Activated CD4-positive, alpha-beta memory T cell treated with anti-CD3 and anti-CD28 coated beads for 36 hours (primary cell): ENCODE measurements at regions not wholly inside any gene's neighbourhood (a gene's known extent, or its start where the extent isn't known, plus 50 kb on each side); places are given as distances from the start of the nearest gene placed in this dataset.

Source experiments
- CTCF ChIA-PET: fragments of 350-600 bp; sonication (Branson Sonifier 250); formaldehyde crosslinking; loops from one replicate; lab custom pipeline; 2021; ENCODE audit warnings: antibody characterized with exemption, inconsistent platforms; lab: Charles Lee
- POLR2A ChIA-PET: fragments of 350-600 bp; sonication (Branson Sonifier 250); formaldehyde crosslinking; loops from one replicate; lab custom pipeline; 2021; ENCODE audit warnings: antibody characterized with exemption; lab: Charles Lee
- DNase-seq: peaks from one replicate; pipeline ENCODE4 v3.0.0-alpha.2; 2020
- H3K27ac Mint-ChIP-seq: one replicate; pipeline ENCODE4 v1.8.0; 2021; ENCODE audit warnings: mixed read lengths
- H3K27me3 Mint-ChIP-seq: one replicate; pipeline ENCODE4 v1.8.0; 2021; ENCODE audit warnings: mixed read lengths
- H3K36me3 Mint-ChIP-seq: one replicate; pipeline ENCODE4 v1.8.0; 2021; ENCODE audit warnings: mixed read lengths
- H3K4me1 Mint-ChIP-seq: one replicate; pipeline ENCODE4 v1.8.0; 2021; ENCODE audit warnings: low read depth, mixed read lengths
- H3K4me3 Mint-ChIP-seq: one replicate; pipeline ENCODE4 v1.8.0; 2021; ENCODE audit warnings: mild to moderate bottlenecking, mixed read lengths
- H3K9me3 Mint-ChIP-seq: one replicate; pipeline ENCODE4 v1.8.0; 2021; ENCODE audit warnings: mixed read lengths
- intact Hi-C: fragments of 100-400 bp; cut with micrococcal nuclease; formaldehyde crosslinking; loops from one replicate; pipeline ENCODE4 v1.15.1; 2023

GRCh38 chr22:48781868-48782267, 1045.8 kb downstream of the BRD1 start:
- Mint-ChIP-seq H3K9me3 (peaks cover 4% of the 10 kb centered on the region), H3K27ac (no peak overlapping the region), H3K4me3 (no peak overlapping the region), H3K4me1 (no peaks in the 10 kb centered on the region), H3K36me3 (no peaks in the 10 kb centered on the region), H3K27me3 (peaks cover 3% of the 10 kb centered on the region)
- intact Hi-C loops, result no loop called here
- ChIA-PET CTCF (no interaction called here), POLR2A (no interaction called here)
- no peak for DNase-seq

DNA sequence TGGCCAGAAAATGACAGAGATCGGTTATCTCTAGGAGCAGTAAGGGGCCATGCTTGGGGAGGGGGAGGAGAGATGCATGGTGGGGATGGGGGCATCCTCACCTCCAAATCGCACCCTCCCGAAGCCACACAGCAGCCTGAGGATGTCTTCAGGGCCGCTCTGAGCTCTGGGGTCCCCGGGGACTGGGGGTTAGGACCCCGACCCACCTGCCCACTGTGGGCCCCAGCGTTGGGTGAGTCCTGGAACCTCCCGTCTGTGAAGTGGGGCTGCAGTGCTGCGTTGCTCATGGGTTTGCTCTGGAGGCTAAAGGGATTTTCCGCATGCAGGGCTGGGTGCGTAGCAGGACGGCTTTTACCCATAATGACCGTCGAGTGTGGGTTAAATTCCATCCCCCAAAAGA, 1046.3 kb downstream of the BRD1 start:
- peaks cover 5% of the 10 kb centered on the region for H3K27me3 Mint-ChIP-seq
- no peaks in the 10 kb centered on the region for H3K4me1 Mint-ChIP-seq
- H3K27ac Mint-ChIP-seq, result no peak overlapping the region
- DNase-seq, result no peak
- no peaks in the 10 kb centered on the region for H3K36me3 Mint-ChIP-seq
- H3K4me3 Mint-ChIP-seq, result no peak overlapping the region
- ChIA-PET CTCF (no interaction called here), POLR2A (no interaction called here)
- intact Hi-C loops, result no loop called here
- H3K9me3 Mint-ChIP-seq, result peaks cover 7% of the 10 kb centered on the region

- Mint-ChIP-seq H3K9me3 (peaks cover 9% of the 10 kb centered on the region), H3K4me1 (no peaks in the 10 kb centered on the region), H3K36me3 (no peaks in the 10 kb centered on the region), H3K27ac (no peak overlapping the region), H3K4me3 (no peak overlapping the region), H3K27me3 (peaks cover 9% of the 10 kb centered on the region)
- POLR2A ChIA-PET, result no interaction called here
- intact Hi-C loops, result no loop called here
- CTCF ChIA-PET, result no interaction called here
- DNase-seq, result no peak
These were observed 1046.9 kb downstream of the BRD1 start for GRCh38 chr22:48780597-48781277.

DNA sequence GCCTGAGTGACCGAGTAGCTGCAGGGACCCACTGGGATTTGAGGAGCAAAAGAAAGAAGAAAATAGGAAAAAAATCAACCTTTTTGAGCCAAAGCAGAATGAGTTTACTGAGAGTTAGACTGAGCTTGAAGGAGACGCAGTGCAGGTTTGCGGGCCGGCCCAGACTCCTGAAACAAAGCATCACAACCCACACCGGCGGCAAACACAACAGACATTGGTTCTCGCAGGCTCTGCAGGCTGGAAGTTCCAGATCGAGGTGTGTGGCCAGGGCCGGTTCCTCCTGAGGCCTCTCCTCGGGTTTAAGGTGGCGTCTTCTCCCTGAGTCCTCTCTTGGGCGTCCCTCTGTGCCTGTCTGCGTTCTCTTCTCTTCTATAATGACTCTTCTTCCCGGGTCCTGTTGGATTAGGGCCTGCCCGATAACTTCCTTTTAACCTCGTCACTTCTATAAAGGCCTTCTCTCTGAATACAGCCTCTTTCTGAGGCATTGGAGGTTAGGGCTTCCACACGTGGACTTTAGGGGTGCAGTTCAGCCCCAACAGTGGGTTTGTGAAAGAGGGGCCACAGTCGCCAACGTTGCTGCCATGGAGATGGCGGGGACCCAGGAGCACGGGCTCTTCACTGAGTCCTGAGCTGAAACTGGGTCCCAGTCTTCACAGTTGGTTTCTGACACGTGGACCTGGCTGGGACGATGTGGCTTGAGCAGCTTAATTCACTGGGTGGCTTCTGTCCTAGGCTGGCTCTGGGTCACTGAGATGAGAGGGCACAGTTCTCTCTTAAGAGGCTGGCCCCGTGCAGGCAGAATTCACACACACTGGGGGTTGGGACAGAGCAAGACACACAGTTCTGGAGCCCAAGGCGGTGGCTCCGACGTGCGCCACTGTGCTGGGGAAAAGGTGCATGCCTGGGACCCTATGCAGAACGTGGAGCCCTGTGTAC, 1047.7 kb downstream of the BRD1 start:
- H3K27ac Mint-ChIP-seq, result no peak overlapping the region
- H3K36me3 Mint-ChIP-seq, result no peaks in the 10 kb centered on the region
- no peaks in the 10 kb centered on the region for H3K4me1 Mint-ChIP-seq
- peaks cover 9% of the 10 kb centered on the region for H3K9me3 Mint-ChIP-seq
- intact Hi-C loops, result no loop called here
- peaks cover 11% of the 10 kb centered on the region for H3K27me3 Mint-ChIP-seq
- DNase-seq, result no peak
- ChIA-PET CTCF (no interaction called here), POLR2A (no interaction called here)
- H3K4me3 Mint-ChIP-seq, result no peak overlapping the region

DNA sequence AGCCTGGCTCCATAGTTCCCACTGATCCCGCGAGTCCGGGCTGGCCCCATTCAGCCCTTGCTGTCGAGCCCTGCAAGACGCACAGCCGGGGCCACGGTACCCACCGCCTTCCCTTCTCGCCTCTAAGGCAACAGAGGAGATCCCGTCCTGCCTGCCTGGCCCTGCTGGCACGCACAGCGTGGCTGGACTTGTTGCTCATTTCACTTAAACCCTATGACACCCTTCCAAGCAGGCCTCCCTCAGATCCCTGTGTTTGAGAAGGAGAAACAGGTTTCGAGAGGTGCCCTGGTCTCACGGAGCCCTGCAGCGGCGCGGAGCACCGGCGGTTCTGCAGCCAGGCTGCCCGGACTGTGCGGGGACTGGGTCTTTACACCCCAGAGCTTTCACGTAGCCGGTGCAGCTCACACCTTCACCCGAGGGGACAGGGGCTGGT, 1048.4 kb downstream of the BRD1 start:
- no peaks in the 10 kb centered on the region for H3K4me1 Mint-ChIP-seq
- peaks cover 9% of the 10 kb centered on the region for H3K9me3 Mint-ChIP-seq
- ChIA-PET POLR2A (no interaction called here), CTCF (no interaction called here)
- H3K4me3 Mint-ChIP-seq, result no peak overlapping the region
- H3K27ac Mint-ChIP-seq, result no peak overlapping the region
- DNase-seq, result no peak
- no peaks in the 10 kb centered on the region for H3K36me3 Mint-ChIP-seq
- H3K27me3 Mint-ChIP-seq, result peaks cover 12% of the 10 kb centered on the region
- intact Hi-C loops, result no loop called here

GRCh38 chr22:48778308-48779195, 1049.1 kb downstream of the BRD1 start:
- peaks cover 9% of the 10 kb centered on the region for H3K9me3 Mint-ChIP-seq
- DNase-seq, result no peak
- POLR2A ChIA-PET, result no interaction called here
- H3K4me1 Mint-ChIP-seq, result no peaks in the 10 kb centered on the region
- H3K27ac Mint-ChIP-seq, result no peak overlapping the region
- H3K27me3 Mint-ChIP-seq, result peaks cover 12% of the 10 kb centered on the region
- no peak overlapping the region for H3K4me3 Mint-ChIP-seq
- CTCF ChIA-PET, result interaction anchor here (0.8 kb wide), 1 partner anchor 15 kb away, joined by 3 read pairs; no protein-coding TSS in a partner anchor
- intact Hi-C loops, result no loop called here
- H3K36me3 Mint-ChIP-seq, result no peaks in the 10 kb centered on the region

GRCh38 chr22:48772286-48772907, 1055.3 kb downstream of the BRD1 start:
- H3K27me3 Mint-ChIP-seq, result peaks cover 9% of the 10 kb centered on the region
- intact Hi-C loops, result no loop called here
- no peaks in the 10 kb centered on the region for H3K4me1 Mint-ChIP-seq
- POLR2A ChIA-PET, result no interaction called here
- peaks cover 13% of the 10 kb centered on the region for H3K9me3 Mint-ChIP-seq
- no peak overlapping the region for H3K27ac Mint-ChIP-seq
- no peak for DNase-seq
- H3K4me3 Mint-ChIP-seq, result no peak overlapping the region
- H3K36me3 Mint-ChIP-seq, result no peaks in the 10 kb centered on the region
- CTCF ChIA-PET, result no interaction called here

GRCh38 chr22:48765595-48765994, 1062.1 kb downstream of the BRD1 start:
- intact Hi-C loops, result no loop called here
- Mint-ChIP-seq H3K27ac (no peak overlapping the region), H3K36me3 (no peaks in the 10 kb centered on the region), H3K4me3 (no peak overlapping the region), H3K27me3 (no peaks in the 10 kb centered on the region), H3K9me3 (peaks cover 13% of the 10 kb centered on the region), H3K4me1 (no peaks in the 10 kb centered on the region)
- ChIA-PET POLR2A (no interaction called here), CTCF (no interaction called here)
- DNase-seq, result peak; percentile 0

- Mint-ChIP-seq H3K4me1 (no peaks in the 10 kb centered on the region), H3K36me3 (no peaks in the 10 kb centered on the region), H3K4me3 (no peak overlapping the region), H3K27me3 (peaks cover under 1% of the 10 kb centered on the region), H3K27ac (no peak overlapping the region), H3K9me3 (peaks cover 7% of the 10 kb centered on the region)
- POLR2A ChIA-PET, result no interaction called here
- DNase-seq, result no peak
- CTCF ChIA-PET, result no interaction called here
- intact Hi-C loops, result no loop called here
These were observed 1066.1 kb downstream of the BRD1 start for GRCh38 chr22:48761546-48761945.

DNA sequence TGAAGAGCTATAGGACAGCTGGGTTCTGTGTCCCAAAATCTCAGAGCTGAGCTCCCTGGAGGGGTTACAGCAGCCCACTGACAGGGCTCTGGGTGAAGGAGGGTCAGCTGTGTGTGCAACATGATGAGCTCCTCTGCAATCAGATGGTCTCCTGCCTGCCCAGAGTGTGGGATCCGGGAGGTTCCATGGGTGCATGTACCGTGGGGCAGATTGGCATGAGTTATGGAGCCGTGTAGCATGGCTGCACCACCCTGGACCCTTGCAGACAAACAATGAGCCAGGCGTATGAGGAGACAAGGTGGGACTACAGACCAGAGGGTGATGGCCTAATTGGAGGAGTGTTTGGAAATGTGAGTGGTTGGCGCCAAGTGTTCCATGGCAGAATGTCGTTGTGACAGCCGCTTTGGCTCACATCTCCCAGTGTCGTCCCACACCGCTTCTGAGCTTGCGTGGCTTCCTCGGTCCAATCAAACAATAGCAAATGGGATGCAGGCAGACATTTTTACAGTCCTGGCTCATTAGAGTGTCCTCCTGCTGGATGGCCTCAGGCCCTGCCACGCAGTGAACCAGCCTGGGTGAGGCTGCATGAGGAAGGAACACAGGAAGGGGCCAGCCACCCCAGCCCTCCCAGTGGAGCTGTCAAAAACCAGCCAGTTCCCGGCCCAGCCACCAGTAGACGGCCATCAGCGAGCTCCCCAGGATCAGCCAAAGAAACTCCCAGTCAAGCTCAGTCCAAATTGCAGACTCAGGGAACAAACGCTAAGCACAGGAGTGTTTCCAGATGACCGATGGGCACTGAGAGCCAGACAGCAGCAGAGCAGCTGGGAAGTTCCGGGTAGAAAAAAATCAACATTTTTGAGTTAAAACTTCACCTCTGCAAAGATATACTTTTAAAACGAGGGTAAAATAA, 1066.9 kb downstream of the BRD1 start:
- H3K27me3 Mint-ChIP-seq, result peaks cover 8% of the 10 kb centered on the region
- peaks cover 5% of the 10 kb centered on the region for H3K9me3 Mint-ChIP-seq
- ChIA-PET POLR2A (no interaction called here), CTCF (no interaction called here)
- no peak overlapping the region for H3K27ac Mint-ChIP-seq
- H3K36me3 Mint-ChIP-seq, result no peaks in the 10 kb centered on the region
- no peak overlapping the region for H3K4me3 Mint-ChIP-seq
- H3K4me1 Mint-ChIP-seq, result no peaks in the 10 kb centered on the region
- DNase-seq, result peak; percentile 6
- intact Hi-C loops, result no loop called here
